GM10248 (cell line): ENCODE measurements at regions not wholly inside any gene's neighbourhood (a gene's known extent, or its start where the extent isn't known, plus 50 kb on each side); places are given as distances from the start of the nearest gene placed in this dataset.

ENCODE experiments used
- CTCF ChIA-PET: fragments of 300-600 bp; sonication (Branson Sonifier 250); formaldehyde crosslinking; extraction: SDS; loops from one replicate; lab custom pipeline; 2021; ENCODE audit warnings: antibody characterized with exemption; lab: Yijun Ruan, JAX
- POLR2A ChIA-PET: fragments of 350-650 bp; sonication (Branson Sonifier 250); formaldehyde crosslinking; extraction: SDS; loops from one replicate; lab custom pipeline; 2020; ENCODE audit warnings: antibody characterized with exemption; lab: Yijun Ruan, JAX
- DNase-seq: peaks from one replicate; pipeline ENCODE4 v3.0.0; 2012; ENCODE audit errors: extremely low spot score
- CTCF ChIP-seq: IDR thresholded peaks from 2 replicates; pipeline ENCODE4 v1.5.1; 2012; ENCODE audit warnings: mild to moderate bottlenecking, low read depth; ENCODE audit errors: extremely low read depth, missing control alignments, control extremely low read depth

- ChIA-PET CTCF (interaction anchor here (0.9 to 2.3 kb wide), 4 partner anchors 10 to 51 kb away, joined by 3 to 6 read pairs (median 3); no protein-coding TSS in a partner anchor), POLR2A (no interaction called here)
- no peak for TF ChIP-seq CTCF
- no peak for DNase-seq
Observed at GRCh38 chr20:48057251-48057650, 272.0 kb upstream of the SULF2 start.

- POLR2A ChIA-PET, result interaction anchor here (0.6 kb wide), 1 partner anchor 1306 kb away, joined by 4 read pairs; no protein-coding TSS in a partner anchor
- CTCF ChIA-PET, result interaction anchor here (0.9 to 2.3 kb wide), 5 partner anchors 9 to 565 kb away, joined by 3 to 6 read pairs (median 3); no protein-coding TSS in a partner anchor
- no peak for DNase-seq
- TF ChIP-seq CTCF, result no peak
Observed at GRCh38 chr20:48056218-48056617, 270.9 kb upstream of the SULF2 start.

- no peak for TF ChIP-seq CTCF
- ChIA-PET CTCF (interaction anchor here (1.0 to 1.6 kb wide), 3 partner anchors 9 to 15 kb away, joined by 3 to 5 read pairs (median 4); no protein-coding TSS in a partner anchor), POLR2A (no interaction called here)
- DNase-seq, result no peak
Observed at GRCh38 chr20:48054051-48054450, 268.8 kb upstream of the SULF2 start.

- TF ChIP-seq CTCF, result no peak
- ChIA-PET CTCF (no interaction called here), POLR2A (no interaction called here)
- no peak for DNase-seq
Observed at GRCh38 chr20:48052475-48052835, 267.2 kb upstream of the SULF2 start.

- TF ChIP-seq CTCF, result no peak
- ChIA-PET POLR2A (no interaction called here), CTCF (no interaction called here)
- DNase-seq, result no peak
Observed at GRCh38 chr20:48051794-48052474, 266.7 kb upstream of the SULF2 start.

GRCh38 chr20:48049641-48050040, 264.4 kb upstream of the SULF2 start:
- no peak for DNase-seq
- TF ChIP-seq CTCF, result no peak
- ChIA-PET POLR2A (no interaction called here), CTCF (no interaction called here)
